GM19239 (cell line): ENCODE measurements at regions not wholly inside any gene's neighbourhood (a gene's known extent, or its start where the extent isn't known, plus 50 kb on each side); places are given as distances from the start of the nearest gene placed in this dataset.
"Not testable (repeated sequence)": the region's sequence is repeated elsewhere in the genome, so short reads cannot be mapped to it uniquely, and the experiment has no call there.

ENCODE experiments used
- DNase-seq: peaks from one replicate; pipeline ENCODE4 v3.0.0; 2011; ENCODE audit warnings: low spot score; ENCODE audit not compliant: insufficient read length
- FAIRE-seq: peaks from 2 replicates; lab custom pipeline; 2011; peaks lifted over from hg19 to GRCh38; lab: Jason Lieb, UNC

DNA sequence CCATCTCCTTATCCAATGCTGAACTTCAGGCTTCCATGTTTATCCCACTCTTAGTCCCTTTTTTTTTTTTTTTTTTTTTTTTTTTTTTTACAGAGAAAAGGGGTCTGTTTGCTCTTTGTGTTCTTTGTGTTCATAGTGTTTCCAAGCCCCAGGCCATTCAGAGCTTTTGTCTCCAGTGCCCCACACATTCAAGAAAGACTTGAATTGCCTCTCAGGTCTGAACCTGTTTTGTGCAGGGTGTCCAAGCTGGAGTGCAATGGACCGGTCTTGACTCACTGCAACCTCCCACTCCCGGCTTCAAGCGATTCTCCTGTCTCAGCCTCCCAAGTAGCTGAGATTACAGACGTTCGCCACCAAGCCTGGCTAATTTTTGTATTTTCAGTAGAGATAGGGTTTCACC is 191.2 kb downstream of the PALM2AKAP2 start:
- FAIRE-seq: no peak
- no peak for DNase-seq

DNA sequence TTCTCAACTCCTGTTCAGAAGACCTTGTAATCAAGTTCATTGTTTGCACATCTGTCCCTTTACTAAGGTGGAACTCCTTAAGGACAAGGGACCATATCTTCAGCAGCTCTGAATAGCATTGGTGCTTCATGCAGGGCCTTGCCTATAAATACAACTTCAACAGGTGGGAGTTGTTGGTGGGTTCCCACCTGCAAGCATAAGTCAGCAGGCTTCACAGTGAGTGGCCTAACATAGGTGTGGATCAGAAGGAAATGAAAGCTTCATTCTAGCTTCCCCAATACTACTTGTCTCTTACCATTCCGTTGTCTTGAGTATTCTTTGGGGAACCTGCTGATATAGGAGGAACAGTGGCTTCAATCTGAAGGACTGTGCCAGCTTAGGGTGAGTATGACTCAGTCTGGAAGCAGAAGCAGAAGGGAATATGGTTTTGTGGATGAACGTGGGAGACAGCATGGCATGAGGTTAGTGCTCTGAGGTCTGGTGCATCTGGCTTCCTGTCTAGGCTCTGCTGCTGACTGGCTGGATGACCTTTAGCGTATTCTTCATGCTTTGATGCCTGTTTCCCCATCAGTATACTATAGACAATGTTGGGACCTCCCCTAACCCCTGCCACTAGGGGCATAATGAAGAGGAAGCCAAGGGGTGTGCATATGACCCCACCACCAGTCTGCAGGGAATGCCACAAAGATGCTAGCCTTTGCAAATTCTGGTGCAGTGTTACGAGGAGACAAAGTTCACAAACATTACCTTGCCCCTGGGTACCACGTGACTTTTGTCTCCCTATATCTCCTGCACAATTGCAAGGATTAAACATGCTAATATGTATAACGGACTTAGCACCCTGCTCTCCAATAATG is 192.3 kb downstream of the PALM2AKAP2 start:
- peak; percentile 95 for FAIRE-seq
- DNase-seq: peak; percentile 23

DNA sequence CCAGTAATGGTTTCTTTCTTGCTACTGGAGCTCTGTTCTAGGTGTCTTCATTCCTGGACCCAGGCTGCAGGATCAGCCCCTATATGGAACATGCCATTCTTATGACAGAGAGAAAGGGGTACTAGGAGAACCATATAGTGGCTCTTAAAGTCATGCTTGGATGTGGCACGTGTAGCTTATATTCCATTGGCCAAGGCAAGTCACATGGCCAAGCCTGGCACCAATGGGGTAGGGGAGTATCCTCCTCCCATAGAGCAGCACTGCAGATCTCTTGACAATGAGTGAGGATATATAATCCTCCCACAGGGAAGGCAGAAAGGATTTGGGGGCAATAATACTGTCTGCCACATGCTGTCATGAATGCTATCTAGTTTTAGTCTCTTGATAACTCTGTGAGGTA is 193.3 kb downstream of the PALM2AKAP2 start:
- DNase-seq (no peak), FAIRE-seq (no peak)

DNA sequence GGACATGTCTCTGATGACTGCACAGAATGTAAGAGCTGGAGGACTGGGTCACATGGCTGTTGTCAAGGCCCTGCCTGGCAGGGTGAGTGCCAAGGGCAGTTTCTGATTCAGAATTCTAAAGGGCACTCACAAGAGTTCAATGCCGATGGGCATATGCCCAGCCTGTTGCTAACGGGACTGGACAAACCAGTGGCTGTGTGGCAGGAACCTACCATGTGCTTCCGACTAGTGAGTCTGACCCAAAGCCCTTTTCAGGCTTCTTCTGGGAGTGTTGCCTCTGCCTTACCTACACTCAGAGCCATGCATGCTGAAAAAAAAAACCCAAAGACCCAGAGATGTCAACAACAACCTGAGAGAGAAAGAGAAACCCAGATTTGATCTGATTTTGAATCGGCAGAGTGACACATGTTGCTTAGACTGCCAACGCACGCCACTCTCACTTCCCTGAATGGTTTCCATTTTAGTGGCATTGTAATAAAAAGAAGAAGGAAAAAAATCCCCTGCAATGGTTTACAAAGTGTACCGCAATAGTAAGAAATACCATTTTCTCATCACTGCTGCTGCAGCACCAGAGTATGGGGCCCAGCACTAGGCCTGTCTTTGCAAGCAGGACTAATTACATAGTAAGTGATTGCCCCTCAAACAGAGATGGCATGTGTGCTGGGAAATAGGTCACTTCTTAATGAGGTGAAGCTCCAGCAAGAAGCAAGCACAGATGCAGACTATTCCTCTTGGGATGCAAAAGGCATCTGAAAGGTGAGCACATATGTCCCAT is 194.3 kb downstream of the PALM2AKAP2 start:
- peak; percentile 62 for DNase-seq
- peak; percentile 99 for FAIRE-seq

DNA sequence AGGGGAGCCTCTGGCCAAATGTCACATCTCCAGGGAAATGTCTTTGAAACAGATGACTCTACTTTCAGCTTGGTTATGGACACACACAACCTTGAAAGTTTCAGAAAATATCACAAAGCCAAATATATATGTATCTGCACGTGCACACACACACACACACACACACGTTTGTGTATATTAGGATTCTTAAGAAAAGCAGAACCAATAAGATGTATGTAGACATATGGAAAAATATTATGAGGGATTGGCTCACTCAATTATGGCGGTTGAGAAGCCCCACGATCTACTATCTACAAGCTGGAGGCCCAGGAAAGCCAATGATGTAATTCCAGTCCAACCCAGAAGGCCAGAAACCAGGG is 194.9 kb downstream of the PALM2AKAP2 start:
- no peak for DNase-seq
- no peak for FAIRE-seq

DNA sequence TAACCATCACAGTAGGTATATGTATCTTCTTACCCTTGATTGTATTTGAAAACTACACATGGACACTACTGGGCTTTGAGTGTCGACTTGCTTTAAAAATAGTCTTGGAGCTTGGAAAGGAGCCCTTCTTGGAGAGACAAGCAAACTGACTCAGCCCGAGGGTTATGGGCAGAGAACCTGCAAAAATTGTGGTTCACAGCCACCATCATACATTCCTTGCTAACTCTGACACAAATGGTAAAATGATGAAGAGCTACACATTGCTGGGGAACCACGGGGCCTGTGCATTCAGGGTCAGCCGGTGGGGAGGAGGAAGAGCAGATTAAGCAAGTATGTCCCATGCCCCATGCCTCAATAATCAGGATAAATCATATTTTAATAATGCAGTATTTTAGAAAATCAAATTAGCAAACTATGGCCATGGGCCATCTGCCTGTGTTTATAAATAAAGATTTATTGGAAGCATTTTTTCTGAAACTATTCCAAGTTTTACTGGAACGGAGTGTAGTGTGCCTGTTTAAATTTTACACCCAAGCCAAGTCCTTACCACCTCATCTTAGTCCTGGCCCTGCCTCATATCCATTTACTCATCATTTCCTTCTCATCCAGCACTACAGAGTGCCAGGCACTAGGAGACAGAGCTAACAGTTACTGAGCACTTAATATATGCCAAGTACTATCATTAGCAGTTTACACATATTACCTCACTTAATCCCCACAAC is 195.7 kb downstream of the PALM2AKAP2 start:
- FAIRE-seq (peak; percentile 33), DNase-seq (no peak)

DNA sequence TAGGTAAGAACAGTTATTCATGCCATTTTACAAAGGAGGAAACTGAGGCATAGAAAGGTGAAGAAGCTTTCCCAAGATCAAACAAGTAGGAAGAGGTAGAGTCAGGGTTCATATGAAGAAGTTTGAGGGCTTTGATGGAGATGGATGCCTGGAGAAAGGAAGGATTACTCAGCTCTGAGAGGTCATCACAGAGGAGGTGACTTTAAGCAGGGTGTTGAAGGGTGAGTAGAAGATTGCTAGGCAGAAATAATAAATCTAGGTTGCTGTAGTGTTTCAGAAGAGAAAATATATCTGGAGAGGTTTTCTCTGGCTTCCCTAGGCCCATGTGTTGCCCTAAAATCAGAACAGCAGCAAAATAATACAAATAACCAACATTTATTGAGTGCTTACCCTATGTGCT is 196.3 kb downstream of the PALM2AKAP2 start:
- DNase-seq: no peak
- peak; percentile 44 for FAIRE-seq

DNA sequence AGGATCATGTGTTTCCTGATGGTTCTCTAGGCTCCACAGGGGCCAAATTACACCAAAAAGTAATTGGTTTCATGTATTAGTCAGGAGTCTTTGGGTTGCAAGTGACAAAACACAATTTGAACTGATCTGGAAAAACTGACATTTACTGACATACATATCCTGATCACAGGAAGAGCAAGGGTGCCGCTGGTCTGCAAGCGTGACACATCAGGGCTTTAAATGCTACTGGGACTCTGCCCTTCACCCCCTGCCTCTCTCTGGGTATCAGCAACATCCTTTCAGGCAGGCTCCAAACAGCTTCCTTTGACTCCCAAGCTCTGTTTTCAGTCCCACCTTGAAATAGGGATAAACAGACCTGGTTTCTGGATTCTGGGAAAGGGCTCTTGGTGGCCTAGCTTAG is 197.5 kb downstream of the PALM2AKAP2 start:
- no peak for DNase-seq
- FAIRE-seq: no peak

DNA sequence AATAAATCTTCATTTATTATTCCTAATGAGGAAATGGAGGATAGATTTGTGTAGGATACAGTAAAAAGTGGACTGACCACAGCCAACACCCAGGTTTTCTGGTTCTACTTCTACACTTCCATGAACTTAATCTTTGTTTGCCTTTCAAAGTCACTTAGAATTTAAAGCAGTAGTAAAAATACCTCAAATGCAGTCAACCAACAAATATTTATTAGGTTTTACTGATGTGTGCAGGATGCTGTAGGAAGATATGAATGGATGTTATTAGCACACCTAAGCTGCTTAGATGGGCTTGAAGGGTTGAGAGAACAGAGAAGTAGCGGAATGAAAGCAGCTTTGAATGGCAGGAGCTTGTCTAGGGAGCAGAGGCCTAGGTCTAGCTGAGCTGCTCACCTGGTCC is 201.1 kb downstream of the PALM2AKAP2 start:
- no peak for FAIRE-seq
- no peak for DNase-seq

DNA sequence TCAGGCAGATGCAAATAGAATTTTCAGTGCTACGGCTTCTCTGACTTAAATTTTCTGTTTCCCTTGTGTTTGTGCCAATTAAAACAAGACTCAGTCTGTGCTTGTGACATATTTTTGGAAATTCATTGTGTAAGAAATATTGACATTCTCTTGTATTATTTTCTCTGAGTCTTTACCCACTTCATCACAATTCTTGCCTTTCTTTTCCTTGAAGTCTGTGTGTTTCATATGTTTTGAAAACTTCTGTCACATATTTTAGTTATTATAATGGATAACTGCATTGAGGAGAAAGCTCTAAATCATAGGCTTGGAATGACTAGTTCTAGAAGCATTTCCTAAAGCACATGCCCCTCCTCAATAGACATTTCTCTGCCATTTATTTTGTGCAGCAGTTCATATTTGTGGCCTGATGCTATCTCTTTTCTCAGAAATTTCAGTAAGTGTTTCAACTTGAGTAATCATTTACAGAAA is 206.6 kb downstream of the PALM2AKAP2 start:
- FAIRE-seq (no peak), DNase-seq (no peak)

DNA sequence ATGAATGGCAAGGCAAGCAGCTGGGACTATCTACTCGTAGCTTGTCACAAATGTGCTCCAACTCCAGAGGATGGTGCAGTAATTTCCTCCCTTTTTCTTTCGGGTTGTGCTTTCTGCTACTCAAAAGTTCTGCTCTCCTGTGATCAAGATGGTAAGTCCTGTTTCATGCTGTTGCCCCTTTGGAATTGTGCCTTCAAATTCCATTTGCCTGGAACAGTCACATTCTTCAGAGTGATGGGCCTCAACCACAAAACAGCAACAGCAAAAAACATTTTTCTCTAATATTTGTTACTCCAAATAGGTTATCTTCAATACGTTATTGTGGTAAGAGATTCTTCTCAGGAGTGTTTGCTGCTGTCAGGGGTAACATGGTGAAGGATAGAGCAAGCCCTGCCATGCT is 209.3 kb downstream of the PALM2AKAP2 start:
- DNase-seq: no peak
- FAIRE-seq: no peak

DNA sequence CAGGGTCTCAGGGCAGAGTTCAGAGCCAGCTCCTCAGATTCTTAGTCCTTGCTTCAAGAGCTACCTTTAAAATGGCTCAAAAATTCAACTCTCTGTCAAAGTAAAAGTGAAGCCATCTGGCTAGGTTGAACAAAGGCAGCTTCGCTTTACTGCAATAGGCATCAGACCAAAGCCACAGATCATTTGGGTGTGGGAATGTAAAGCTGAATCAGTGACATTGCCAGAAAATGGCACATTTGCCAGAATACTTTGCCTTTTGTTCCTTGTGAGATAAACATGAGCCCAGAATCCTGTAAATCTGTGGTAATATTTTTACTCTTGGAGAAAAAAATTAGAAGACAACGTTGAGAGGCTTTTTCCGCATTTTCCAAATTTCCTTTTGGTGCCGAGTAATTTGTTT is 210.5 kb downstream of the PALM2AKAP2 start:
- FAIRE-seq: no peak

DNA sequence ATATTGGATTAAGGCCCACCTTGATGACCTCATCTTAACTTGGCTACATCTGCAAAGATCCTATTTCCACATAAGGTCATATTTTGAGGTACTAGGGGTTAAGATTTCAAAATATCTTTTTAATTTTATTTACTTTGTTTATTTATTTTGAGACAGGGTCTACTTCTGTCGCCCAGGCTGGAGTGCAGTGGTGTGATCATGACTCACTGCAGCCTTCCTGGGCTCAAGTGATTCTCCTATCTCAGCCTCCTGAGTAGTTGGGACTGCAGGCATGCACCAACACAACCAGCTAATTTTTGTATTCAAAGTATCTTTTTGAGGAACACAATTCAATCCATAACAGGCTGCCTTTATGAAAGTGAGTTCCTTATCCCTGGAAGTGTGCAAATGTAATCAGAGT is 212.3 kb downstream of the PALM2AKAP2 start:
- DNase-seq (no peak), FAIRE-seq (no peak)

More for the DNA sequence above, 210.5 kb downstream of the PALM2AKAP2 start:
- no peak for DNase-seq

DNA sequence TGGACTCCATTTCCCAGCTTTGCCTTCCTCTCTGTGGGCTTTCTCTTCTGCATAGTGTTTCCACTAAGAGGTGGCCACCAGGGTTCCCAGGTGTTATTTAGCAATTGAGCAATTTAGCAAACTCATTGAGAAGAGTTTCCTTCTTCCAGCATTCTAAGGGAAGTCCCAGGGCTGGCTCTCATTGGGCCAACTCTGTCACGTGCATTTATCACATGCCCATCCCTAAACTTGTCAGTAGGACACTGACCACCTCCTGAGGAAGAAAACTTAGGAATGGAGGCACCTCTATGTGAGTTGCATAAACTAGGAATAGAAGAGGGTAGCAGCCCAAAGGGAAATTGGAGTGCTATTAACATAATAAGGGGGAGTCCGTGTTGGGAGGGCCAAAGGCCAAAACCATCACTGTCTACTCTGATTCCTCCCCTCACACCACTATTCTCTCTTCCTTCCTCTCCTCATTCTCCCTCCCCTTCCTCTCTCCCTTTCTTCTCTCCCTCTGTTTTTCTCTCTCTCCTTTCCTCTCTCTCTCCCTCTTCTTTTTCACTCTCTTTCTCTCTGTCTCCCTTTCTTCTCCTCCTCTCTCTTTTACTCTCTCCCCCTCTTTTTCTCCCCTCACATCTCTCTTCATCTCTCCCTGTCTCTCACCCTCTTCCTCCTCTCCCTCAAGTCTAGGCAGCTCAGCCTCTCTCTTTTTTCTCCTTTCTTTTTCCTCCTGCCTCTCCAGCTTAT is 213.4 kb downstream of the PALM2AKAP2 start:
- no peak for FAIRE-seq
- DNase-seq: no peak

DNA sequence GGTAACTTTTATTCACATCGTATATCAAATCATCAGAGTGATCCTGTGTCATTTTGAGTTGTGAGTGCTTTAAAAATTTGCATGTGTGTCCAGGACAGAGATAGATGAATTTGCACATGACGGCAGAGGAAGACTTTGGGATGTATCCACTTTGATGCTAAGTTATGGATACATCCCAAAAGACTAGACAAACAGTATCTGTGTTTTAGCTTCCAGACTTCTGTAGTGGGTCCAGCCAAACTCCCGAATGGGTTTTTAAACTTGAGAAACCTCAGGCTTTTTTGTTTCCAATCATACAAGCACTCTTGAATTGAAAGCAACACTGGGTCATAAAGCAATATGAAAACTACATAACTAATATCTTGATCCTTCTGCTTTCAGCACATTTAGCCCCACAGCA is 213.8 kb downstream of the C9orf152 start:
- no peak for FAIRE-seq
- no peak for DNase-seq

DNA sequence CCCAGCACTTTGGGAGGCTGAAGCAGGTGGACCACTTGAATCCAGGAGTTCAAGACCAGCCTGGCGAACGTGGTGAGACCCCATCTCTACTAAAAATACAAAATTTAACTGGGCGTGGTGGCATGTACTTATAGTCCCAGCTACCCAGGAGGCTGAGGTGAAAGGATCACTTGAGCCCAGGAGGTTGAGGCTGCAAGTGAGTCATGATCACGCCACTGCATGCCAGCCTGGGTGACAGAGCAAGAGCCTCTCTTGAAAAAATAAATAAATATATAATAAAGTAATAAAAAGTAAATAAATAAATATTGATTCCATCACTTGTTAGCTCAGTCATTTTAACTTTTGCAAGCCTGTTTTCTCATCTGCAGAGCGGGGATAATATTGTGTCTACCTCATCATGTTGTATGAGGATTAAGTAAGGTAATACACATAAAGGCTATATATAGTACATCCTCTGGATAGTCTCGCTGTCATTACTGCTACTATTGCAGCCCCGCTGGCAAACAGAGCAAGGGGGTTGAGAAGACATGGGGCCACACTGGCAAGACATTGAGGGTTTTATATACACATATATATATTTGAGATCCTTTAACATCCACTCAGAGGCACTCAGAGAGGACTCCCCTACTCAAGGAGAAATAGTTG is 210.9 kb downstream of the C9orf152 start:
- FAIRE-seq: no peak
- DNase-seq: no peak

DNA sequence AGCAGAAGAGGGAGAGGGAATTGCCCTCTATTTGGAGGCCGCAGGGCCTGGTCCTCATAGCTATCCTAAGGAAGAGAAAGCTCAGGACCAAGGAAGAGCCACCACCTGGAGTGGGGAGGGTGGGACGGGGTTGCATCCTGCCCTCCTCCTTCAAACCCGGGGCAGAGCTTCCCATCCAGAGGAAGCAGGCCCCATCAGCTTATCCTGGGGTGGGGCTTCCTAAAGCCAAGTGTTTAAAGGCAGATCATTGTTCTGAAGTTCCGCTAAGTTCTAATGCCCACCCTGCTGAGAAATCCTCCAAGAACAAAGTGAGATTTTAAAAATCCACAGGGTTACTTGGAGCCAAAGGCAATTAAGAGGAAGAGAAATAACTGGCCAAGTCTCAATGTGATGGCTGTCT is 210.3 kb downstream of the C9orf152 start:
- DNase-seq: no peak
- FAIRE-seq: no peak

DNA sequence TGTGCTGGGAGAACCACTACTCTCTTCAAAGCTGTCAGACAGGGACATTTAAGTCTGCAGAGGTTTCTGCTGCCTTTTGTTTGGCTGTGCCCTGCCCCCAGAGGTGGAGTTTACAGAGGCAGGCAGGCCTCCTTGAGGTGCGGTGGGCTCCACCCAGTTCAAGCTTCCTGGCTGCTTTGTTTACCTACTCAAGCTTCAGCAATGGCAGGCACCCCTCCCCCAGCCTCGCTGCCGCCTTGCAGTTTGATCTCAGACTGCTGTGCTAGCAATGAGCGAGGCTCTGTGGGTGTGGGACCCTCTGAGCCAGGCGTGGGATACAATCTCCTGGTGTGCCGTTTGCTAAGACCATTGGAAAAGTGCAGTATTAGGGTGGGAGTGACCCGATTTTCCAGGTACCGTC is 202.4 kb downstream of the C9orf152 start:
- FAIRE-seq, DNase-seq: not testable (repeated sequence)

DNA sequence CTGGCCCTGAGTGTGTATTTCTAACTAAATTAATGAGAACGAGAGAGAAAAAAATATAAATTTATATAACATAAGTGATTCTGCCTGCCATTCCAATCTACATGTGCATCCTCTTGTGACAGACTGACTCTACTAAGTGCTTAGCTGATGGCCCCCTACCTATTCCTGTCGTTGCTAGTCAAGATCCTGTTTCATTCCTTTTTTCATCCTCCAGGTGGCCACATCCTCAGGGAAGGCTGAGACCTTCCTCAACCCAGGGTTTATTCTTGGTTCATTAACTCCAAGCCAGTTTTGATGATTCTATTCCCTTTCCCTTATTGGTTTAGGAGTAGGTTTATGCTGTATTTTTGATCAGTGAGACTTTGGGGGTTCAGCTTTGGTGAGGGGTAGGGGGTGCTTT is 201.3 kb downstream of the C9orf152 start:
- FAIRE-seq: no peak
- no peak for DNase-seq
